ENCODE measurements at regions not wholly inside any gene's neighbourhood (a gene's known extent, or its start where the extent isn't known, plus 50 kb on each side); places are given as distances from the start of the nearest gene placed in this dataset.

DNA sequence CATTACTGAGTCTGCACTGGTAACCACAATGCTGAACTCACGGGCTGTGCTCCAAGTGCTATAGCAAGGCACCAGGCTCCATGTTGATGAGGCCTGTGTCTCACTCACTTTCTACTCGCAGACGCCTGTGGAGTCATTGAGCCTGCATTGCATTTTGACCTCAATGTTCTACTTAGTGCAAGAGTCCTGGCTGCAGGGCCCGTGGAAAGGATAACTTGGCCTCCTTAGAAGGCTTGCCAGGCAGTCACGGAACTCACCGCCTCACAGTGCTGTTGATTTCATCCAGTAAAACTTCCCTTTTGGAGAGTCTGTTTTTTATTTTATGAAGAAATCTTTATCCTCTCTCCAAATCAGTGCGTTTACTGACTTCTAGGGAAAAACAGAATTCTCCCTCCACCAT lies 290.4 kb downstream of the RNF144A start:
- in situ Hi-C loops (cut with MboI; ENCODE audit: low sequenced_read_pairs) = loop anchor here (25.0 kb wide), 1 partner anchor 1480 kb away; the partner anchor contains the start of gene ID2
- Histone ChIP-seq H3K36me3 (replicated peaks) (no peaks in the 10 kb centered on the region), H3K27me3 (ENCODE audit: low read depth) (peaks cover 7% of the 10 kb centered on the region), H3K9me3 (no peaks in the 10 kb centered on the region), H3K4me3 (no peak overlapping the region), H3K4me1 (no peaks in the 10 kb centered on the region)
- DNase-seq (ENCODE audit: low spot score in 2 of 2) = no peak

DNA sequence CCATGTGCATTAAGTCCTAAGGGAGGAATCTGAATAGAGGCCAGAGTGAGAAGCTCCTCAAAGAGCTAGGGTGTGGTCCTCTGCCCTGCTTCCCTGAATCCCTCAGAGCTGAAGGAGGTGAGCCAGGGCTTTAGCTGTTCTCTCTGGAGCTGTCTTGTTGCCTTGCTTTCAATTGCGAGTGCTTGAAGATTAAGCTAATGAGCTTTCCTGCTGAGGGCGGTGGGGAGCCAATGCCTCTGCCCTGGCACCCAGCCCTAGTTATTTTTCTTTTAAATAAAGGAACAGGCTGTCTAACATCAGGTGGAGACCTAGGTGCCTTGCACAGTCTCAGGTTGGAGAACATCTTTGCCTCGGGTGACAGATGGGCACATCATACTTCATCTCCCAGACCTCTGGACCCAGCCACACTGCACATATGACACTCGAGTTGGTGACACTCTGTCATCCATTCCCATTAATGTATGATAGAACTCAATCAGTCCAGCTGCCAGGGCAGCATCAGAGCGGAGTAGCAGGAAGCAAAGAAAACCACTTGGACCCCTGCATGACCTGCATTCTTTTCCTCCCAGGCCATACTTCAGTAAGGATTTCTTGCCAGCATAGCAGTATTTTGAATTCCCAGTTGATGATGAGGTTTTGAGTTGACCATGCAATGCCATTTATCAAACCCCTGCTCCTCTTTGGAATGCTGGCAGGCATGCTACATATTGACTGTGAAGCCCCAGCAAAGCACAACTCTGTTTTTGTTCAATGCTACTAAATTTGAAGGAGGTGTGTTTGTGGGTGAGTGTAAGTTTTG lies 292.7 kb downstream of the RNF144A start:
- H3K9me3 ChIP-seq = no peaks in the 10 kb centered on the region
- H3K36me3 ChIP-seq (replicated peaks) = no peaks in the 10 kb centered on the region
- H3K4me1 ChIP-seq = no peaks in the 10 kb centered on the region
- no peak overlapping the region for H3K4me3 ChIP-seq
- in situ Hi-C loops (cut with MboI; ENCODE audit: low sequenced_read_pairs) = loop anchor here (25.0 kb wide), 1 partner anchor 1477 kb away; the partner anchor contains the start of gene ID2
- no peak for DNase-seq (ENCODE audit: low spot score in 2 of 2)
- H3K27me3 ChIP-seq (ENCODE audit: low read depth) = no peaks in the 10 kb centered on the region

DNA sequence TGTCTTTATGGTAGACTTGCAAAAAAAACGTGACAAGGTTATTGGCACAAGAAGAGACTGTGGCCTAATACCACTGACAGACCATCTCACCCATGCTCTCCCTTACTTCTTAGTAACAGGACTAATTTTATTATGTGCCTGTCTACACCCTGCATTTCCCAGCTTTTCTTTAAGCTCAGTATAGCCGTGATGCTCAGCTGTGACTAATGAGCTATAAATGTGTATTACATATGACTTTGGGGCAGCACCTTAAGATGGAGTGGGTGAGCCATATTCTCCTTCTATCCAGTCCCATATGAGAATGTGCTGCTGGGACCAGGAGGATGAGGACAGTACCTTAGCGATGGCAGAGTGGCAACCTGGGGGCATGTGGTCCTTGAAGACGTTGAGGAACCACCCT lies 293.5 kb downstream of the RNF144A start:
- no peak for DNase-seq (ENCODE audit: low spot score in 2 of 2)
- in situ Hi-C loops (cut with MboI; ENCODE audit: low sequenced_read_pairs) = loop anchor here (25.0 kb wide), 1 partner anchor 1477 kb away; the partner anchor contains the start of gene ID2
- no peaks in the 10 kb centered on the region for H3K9me3 ChIP-seq
- H3K27me3 ChIP-seq (ENCODE audit: low read depth) = no peaks in the 10 kb centered on the region
- no peak overlapping the region for H3K4me3 ChIP-seq
- H3K4me1 ChIP-seq = no peaks in the 10 kb centered on the region
- no peaks in the 10 kb centered on the region for H3K36me3 ChIP-seq (replicated peaks)

DNA sequence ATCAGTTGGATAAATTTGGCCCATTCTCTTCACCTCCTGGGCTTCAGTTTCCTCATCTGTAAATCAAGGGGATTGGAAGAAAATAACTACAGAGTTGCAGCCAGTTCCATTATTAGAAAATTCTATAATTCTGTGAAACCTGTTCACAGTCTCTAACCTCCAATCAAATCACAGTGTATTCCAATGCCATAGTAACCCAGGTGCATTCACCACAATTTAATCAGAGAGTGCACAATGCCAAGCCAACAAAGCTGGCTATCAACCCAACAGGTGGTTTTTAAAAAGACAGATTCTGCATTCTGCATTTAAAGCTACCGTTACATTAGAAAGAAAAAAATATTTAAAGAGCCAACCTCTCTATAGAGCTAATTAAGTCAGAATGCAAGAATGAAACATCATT lies 308.6 kb downstream of the RNF144A start:
- in situ Hi-C loops (cut with MboI; ENCODE audit: low sequenced_read_pairs) = no loop called here
- Histone ChIP-seq H3K4me3 (no peak overlapping the region), H3K36me3 (replicated peaks) (no peaks in the 10 kb centered on the region), H3K27me3 (ENCODE audit: low read depth) (no peaks in the 10 kb centered on the region), H3K9me3 (no peaks in the 10 kb centered on the region), H3K4me1 (no peaks in the 10 kb centered on the region)
- no peak for DNase-seq (ENCODE audit: low spot score in 2 of 2)

DNA sequence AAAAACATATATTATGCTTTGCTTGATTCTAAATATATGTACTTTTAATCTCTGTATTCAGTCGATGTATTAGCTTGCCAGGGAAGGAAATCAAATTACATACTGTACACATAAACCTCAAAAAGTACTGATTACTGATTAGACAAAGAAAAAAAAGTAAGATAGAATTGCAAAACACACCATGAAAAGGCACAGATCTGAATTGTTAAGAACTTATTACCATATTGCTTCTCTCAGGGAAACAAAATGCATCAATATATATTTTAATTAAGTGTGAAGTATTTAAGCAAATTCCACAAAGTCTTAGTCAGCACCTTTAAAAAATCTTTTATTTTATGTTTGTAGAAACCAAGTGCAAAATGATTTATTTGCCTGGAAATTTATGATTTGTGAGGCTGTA lies 309.3 kb downstream of the RNF144A start:
- Histone ChIP-seq H3K27me3 (ENCODE audit: low read depth) (no peaks in the 10 kb centered on the region), H3K36me3 (replicated peaks) (no peaks in the 10 kb centered on the region), H3K9me3 (no peaks in the 10 kb centered on the region), H3K4me1 (no peaks in the 10 kb centered on the region), H3K4me3 (no peak overlapping the region)
- in situ Hi-C loops (cut with MboI; ENCODE audit: low sequenced_read_pairs) = no loop called here
- no peak for DNase-seq (ENCODE audit: low spot score in 2 of 2)

DNA sequence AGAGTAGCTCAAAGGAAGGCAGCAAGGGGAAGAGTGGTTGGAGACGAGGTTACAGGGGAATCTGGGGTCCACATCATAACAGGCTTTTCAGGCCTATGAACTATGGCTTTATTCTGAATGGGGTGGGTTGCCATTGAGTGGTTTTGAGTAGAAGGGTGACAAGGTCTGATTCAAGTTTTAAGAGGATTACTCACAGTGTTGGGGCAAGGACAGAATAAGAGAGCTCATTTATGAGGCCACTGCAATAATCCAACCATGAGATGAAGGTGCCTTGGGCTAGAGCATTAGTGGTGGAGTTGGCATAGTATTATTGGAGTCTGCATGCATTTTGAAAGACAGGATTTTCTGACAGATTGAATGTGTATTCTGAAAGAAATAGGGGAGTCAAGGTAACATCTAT lies 315.9 kb downstream of the RNF144A start:
- Histone ChIP-seq H3K36me3 (replicated peaks) (no peaks in the 10 kb centered on the region), H3K9me3 (no peaks in the 10 kb centered on the region), H3K4me1 (no peaks in the 10 kb centered on the region), H3K4me3 (no peak overlapping the region), H3K27me3 (ENCODE audit: low read depth) (no peaks in the 10 kb centered on the region)
- no peak for DNase-seq (ENCODE audit: low spot score in 2 of 2)
- in situ Hi-C loops (cut with MboI; ENCODE audit: low sequenced_read_pairs) = no loop called here

DNA sequence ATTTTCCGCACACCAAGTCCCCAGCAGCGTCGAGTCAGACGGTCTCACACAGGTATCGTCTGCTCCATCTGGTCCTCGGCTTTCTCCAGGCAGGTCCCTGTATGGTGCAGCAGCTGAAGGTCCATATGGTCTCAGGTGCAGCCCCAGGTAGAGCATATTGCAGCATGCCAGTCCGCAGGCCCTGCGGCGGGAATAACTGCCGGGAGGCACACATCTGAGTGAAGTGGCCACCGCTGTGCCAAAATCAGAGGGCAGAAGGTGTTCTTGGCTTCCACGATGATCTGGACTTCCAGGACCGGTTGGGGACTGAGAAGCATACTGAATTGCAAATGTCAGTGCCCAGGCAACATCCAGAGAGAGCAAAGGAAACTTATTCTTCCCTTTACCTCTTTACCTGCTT lies 320.3 kb downstream of the RNF144A start:
- no peaks in the 10 kb centered on the region for H3K4me1 ChIP-seq
- in situ Hi-C loops (cut with MboI; ENCODE audit: low sequenced_read_pairs) = no loop called here
- H3K27me3 ChIP-seq (ENCODE audit: low read depth) = no peaks in the 10 kb centered on the region
- H3K4me3 ChIP-seq = no peak overlapping the region
- DNase-seq (ENCODE audit: low spot score in 2 of 2) = no peak
- H3K9me3 ChIP-seq = no peaks in the 10 kb centered on the region
- H3K36me3 ChIP-seq (replicated peaks) = no peaks in the 10 kb centered on the region

DNA sequence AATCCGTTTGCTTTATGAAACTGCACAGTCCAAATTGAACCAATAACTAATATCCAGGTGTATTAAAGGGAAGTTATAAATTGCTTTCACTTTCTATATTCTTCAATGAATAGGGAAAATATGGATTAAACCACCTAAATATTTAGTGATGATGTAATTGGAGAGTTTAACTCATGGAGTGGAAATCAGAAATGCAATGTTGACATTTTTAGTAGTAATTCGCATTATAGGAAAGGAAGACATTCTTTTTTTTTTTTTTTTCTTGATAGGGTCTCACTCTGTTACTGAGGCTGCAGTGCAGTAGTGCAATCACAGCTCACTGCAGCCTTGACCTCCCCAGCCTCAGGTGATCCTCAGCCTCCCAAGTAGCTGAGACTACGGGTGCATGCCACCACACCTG lies 321.9 kb downstream of the RNF144A start:
- in situ Hi-C loops (cut with MboI; ENCODE audit: low sequenced_read_pairs) = no loop called here
- no peak for DNase-seq (ENCODE audit: low spot score in 2 of 2)
- Histone ChIP-seq H3K27me3 (ENCODE audit: low read depth) (no peaks in the 10 kb centered on the region), H3K9me3 (no peaks in the 10 kb centered on the region), H3K4me3 (no peak overlapping the region), H3K36me3 (replicated peaks) (no peaks in the 10 kb centered on the region), H3K4me1 (no peaks in the 10 kb centered on the region)

DNA sequence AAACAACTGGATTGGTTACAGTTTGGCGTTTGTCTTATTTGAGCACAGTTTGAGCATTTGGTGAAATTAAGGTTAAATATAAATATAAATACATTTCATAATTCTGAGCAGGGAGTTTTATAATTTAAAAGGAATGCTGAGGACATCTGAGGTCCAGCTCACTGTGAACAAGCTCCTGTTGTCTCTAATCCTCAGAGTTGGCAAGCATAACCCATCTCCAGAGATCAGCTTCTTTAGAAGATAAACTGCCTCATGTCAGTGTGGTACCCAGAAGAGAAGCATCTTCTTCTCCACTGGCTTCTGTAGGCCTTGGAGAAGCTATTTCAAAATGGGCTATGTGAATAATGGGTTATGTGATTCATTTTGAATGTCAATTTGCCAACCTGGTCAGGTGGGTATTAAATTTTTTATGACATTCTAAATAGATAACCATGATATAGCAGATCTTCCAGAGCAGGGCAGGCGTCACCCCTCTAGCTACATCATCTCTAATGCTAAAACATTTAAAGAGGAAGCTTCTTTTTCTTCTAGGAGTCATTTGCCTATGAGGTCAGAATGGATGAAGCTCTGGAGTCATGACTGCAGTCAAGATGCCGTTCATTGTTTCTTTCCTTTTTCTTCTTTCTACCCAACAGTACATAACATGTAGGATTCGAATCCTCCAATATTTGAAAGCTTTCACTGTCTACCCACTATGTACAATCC lies 324.0 kb downstream of the RNF144A start:
- in situ Hi-C loops (cut with MboI; ENCODE audit: low sequenced_read_pairs) = no loop called here
- no peaks in the 10 kb centered on the region for H3K9me3 ChIP-seq
- no peaks in the 10 kb centered on the region for H3K27me3 ChIP-seq (ENCODE audit: low read depth)
- no peak for DNase-seq (ENCODE audit: low spot score in 2 of 2)
- H3K36me3 ChIP-seq (replicated peaks) = no peaks in the 10 kb centered on the region
- no peaks in the 10 kb centered on the region for H3K4me1 ChIP-seq
- H3K4me3 ChIP-seq = no peak overlapping the region

DNA sequence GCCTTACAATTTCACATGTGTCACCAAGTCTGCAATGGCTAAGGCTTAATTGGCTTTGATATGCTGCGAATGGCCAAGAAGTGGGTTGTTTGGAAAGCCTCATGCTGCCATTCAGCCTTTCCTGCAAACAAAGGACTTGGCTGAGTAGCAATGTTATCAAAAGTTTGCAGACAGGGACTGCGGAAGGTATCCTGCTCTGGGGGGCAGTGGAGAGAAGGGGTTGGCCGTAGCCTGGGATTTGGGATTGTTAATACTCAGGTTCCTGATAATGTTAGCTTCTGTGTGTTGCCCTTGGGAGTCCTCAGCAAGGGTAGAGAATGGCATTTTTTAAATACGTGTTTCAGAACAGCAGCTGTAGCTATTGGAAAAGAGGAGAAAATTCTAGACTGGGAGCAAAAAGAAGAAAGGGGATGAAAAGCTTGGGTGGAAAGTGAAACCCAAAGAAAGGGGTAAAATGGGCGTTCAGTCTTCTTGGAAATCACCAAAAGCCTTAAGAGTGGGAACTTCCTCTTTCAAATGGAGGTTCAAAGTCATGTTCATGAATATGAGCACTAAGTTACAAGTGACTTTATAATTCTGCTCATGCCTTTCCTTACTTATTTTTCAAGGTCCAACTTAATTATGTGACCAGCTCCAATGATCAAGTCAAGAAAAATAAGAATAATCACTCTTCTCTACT lies 325.1 kb downstream of the RNF144A start:
- in situ Hi-C loops (cut with MboI; ENCODE audit: low sequenced_read_pairs) = no loop called here
- Histone ChIP-seq H3K4me3 (no peak overlapping the region), H3K27me3 (ENCODE audit: low read depth) (no peaks in the 10 kb centered on the region), H3K4me1 (no peaks in the 10 kb centered on the region), H3K36me3 (replicated peaks) (no peaks in the 10 kb centered on the region), H3K9me3 (no peaks in the 10 kb centered on the region)
- DNase-seq (ENCODE audit: low spot score in 2 of 2) = no peak

DNA sequence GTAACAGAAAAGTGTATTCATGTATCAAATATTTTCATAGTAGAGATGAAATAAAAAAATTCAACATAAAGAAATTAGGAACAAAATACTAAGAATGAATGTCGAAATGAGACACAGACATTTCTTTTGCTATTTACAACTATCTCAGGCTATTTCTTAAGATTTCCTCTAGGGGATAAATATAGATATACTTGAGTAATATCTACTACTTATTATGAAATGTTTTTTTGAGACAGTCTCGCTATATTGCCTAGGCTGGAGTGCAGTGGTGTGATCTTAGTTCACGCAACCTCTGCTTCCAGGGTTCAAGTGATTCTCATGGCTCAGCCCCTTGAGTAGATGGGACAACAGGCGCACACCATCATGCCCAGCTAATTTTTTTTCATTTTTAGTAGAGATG lies 326.1 kb downstream of the RNF144A start:
- Histone ChIP-seq H3K36me3 (replicated peaks) (no peaks in the 10 kb centered on the region), H3K4me3 (no peak overlapping the region), H3K27me3 (ENCODE audit: low read depth) (no peaks in the 10 kb centered on the region), H3K9me3 (no peaks in the 10 kb centered on the region), H3K4me1 (no peaks in the 10 kb centered on the region)
- no peak for DNase-seq (ENCODE audit: low spot score in 2 of 2)
- in situ Hi-C loops (cut with MboI; ENCODE audit: low sequenced_read_pairs) = no loop called here

DNA sequence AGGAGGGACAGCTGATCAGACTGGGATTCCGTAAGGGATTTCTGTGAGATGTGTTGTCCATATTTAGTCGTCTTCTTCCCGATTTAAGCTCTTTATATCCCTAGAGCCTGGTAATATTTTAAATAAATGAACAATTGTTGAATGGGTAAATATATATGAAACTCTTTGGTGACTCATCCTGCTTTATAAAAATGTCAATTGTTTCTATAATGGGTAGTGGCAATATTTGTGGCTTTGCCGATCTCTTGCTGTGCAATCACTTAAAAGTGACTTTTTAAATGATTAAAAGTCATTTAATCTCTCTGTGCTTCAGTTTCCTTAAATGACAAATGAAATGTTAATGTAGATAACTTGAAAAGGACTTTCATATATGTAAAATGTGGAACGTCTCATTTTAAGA lies 339.2 kb downstream of the RNF144A start:
- Histone ChIP-seq H3K4me3 (no peak overlapping the region), H3K4me1 (no peaks in the 10 kb centered on the region), H3K36me3 (replicated peaks) (no peaks in the 10 kb centered on the region), H3K27me3 (ENCODE audit: low read depth) (no peaks in the 10 kb centered on the region), H3K9me3 (no peaks in the 10 kb centered on the region)
- no peak for DNase-seq (ENCODE audit: low spot score in 2 of 2)
- in situ Hi-C loops (cut with MboI; ENCODE audit: low sequenced_read_pairs) = no loop called here

DNA sequence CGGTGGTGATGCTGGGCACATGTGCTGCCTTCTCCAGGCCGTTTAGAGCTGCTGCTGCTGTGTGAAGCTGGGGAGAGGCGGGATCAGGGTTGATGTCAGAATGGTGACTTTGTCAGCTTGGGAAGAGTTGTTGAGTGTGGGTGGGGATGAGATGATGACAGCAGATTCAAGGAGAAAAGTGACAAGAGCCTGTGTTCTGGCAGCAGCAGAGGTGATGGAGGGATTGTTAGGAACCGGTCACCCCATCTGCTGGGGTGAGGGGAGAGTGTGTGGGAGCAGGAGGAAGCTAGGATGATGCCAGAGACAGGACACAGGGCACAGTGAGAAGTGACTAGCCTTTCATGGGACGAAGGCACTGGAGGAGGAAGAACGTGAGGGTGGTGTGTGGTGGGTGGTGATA lies 345.5 kb downstream of the RNF144A start:
- Histone ChIP-seq H3K27me3 (ENCODE audit: low read depth) (no peaks in the 10 kb centered on the region), H3K36me3 (replicated peaks) (no peaks in the 10 kb centered on the region), H3K4me3 (no peak overlapping the region), H3K4me1 (no peaks in the 10 kb centered on the region), H3K9me3 (no peaks in the 10 kb centered on the region)
- DNase-seq (ENCODE audit: low spot score in 2 of 2) = no peak
- in situ Hi-C loops (cut with MboI; ENCODE audit: low sequenced_read_pairs) = no loop called here

DNA sequence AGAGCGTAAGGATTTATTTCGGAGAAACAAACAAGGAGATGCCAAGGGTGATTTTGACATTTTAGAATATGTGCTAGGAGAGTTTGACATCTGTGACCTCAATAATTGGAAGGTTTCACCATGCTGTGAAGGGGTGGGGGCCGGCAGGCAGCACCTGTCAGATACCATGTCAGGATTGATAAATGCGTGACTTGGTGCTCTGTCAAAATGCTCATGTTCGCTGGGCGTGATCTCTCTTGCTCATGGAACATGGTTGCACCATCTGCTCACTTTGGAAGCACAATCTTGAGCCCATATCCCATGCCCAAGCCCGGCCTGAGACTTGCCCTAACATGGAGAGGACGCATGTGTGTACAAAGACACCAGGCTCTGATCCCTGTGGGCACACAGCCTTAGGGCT lies 347.6 kb downstream of the RNF144A start:
- DNase-seq (ENCODE audit: low spot score in 2 of 2) = no peak
- no peaks in the 10 kb centered on the region for H3K9me3 ChIP-seq
- H3K36me3 ChIP-seq (replicated peaks) = no peaks in the 10 kb centered on the region
- H3K27me3 ChIP-seq (ENCODE audit: low read depth) = no peaks in the 10 kb centered on the region
- in situ Hi-C loops (cut with MboI; ENCODE audit: low sequenced_read_pairs) = no loop called here
- no peaks in the 10 kb centered on the region for H3K4me1 ChIP-seq
- H3K4me3 ChIP-seq = no peak overlapping the region

Measured in HAP-1 (cell line).